ENCODE measurements at regions not wholly inside any gene's neighbourhood (a gene's known extent, or its start where the extent isn't known, plus 50 kb on each side); places are given as distances from the start of the nearest gene placed in this dataset.

DNA sequence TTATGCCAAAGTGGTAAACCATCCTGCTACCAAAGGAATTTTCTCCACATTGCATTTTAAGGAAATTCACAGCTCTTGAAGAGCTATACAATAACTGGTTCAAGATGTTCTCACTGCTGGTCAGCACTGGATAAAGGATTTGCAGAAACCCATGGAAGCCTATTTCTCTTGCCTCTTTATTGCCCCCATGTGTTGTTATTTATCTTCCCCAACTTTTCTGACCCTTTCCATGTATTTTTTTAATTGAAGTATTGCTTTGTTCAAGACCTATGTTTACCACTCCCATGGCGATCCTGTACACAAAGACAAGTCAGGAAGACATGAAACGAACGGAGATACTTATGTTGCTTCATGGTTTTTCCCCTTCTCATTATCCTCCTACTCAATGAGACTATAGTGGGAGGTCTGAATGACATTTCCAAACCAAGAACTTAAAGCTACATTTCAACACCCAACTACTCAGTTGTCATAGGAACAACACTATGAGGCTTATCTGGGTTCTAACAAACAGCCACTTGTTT lies 566.4 kb upstream of the DIPK2B start:
- peak; percentile 77 for DNase-seq

DNA sequence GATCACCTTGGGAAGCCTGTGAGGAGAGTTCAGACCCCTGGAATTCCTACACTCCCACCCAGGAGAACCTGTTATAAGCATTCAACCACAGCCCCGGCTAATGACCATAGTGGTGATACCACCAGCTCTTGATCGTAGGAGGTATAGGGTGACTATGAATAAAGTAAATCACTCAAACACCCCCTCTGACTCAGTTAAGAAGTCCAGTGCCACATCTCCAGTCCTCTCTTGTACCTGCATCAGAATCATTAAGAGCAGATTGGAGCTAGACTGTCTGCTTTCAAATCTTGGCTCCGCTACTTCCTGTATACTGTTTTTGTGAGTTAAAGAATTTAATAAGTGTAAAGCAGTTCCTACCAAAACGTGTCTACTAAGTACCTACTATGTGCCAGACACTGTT lies 565.1 kb upstream of the DIPK2B start:
- DNase-seq, result no peak

DNA sequence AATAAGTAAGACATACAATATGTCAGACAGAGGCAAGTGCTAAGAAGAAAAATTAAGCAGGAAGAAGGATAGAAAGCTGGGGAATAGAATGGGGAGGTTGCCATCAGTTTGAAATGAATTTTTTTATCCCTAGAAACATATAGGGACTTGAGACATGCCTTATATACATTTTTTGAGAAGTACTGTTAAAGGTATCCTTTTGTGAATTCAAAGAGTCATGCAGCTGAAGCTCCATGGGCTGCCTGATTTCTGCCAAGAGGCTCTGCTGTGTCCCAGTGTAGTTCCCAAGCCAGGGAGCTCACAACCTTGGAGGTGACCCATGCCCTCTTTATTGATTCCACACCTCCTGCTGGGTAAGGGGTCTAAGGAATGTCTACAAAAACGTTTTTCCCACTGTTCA lies 564.6 kb upstream of the DIPK2B start:
- DNase-seq, result no peak

DNA sequence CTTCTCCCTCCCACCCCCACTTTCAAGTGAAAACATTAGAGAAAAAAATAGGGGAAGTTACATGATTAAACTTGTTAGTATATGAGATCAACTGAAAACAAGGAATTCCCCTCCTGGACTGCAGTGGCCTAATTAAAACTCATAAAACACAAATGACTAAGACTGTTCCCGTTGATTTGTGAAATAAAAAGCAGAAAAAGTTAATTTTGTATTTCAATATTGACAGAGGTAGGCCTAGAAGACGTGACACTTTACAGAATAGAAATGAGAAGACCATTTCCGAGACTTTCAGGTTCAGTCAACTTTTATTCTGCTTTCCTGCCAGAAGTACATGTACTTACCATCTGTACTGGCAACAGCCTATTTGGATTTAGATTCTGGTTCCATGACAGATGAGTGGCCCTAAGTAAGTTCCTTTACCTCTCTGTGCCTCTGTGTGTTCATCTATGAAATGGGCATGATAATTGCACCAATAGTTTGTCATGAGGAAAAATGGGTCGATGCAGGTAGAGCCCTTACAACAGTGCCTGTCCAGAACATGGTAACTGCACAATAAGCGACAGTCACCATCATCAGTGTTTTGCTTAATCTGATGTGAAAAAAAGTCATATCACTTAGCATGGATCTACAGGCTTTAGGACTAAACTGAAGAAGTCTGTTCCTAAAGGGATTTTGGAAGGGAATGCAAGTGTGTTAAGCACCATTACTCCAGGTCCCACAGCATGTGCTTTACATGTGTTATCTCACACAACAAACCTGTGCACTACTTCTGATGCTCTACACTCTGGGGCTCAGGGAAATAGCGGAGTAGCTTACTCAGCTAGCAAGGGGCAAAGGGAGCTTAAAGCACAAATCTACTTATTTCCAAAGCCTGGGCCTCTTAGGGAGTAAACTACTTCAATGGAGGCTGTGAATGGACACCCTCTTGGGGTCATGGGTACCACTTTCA lies 562.3 kb upstream of the DIPK2B start:
- peak; percentile 48 for DNase-seq

DNA sequence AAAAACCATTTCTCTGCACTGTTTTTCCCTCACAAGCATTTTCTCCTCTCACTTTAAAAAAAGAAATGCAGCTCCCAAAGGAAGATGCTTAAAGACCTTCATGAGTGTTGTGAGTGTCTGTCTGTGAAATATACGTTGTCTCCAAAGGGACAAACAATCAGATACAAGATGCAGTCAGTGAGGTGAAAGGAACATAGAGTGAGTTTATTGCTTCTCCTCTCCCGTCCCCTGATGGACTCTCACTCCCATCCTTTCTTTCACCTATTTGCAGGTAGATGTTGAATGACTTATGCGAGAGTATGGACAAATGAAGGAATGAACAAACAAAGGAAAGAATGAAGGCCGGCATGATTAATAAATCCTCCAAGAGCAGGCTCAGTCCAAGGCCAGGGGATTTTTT lies 561.2 kb upstream of the DIPK2B start:
- no peak for DNase-seq

DNA sequence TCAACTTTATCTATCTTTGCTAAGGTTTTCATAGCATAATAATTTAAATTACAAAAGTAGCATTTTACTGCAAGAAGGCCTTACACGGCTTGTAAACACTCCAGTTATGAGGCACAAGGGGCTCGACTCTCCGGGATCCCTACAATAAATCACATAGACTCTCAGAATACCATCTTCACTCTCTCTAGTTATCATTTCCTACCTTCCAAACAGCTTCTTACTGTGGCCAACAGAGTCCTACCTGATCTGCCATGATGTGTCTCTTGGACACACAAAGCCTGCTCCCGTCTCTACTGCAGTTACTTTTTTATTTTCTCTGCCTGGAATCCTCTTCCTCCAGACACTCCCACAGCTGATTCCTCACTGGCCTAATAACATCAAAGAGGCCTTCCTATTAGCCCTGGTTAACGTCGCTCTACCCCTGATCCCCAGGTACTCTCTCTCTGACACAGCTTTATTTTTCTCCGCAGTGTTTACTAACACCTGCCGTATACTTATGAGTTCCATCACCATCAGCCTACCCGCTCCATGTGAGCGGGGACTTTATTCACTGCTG lies 559.6 kb upstream of the DIPK2B start:
- DNase-seq, result no peak

DNA sequence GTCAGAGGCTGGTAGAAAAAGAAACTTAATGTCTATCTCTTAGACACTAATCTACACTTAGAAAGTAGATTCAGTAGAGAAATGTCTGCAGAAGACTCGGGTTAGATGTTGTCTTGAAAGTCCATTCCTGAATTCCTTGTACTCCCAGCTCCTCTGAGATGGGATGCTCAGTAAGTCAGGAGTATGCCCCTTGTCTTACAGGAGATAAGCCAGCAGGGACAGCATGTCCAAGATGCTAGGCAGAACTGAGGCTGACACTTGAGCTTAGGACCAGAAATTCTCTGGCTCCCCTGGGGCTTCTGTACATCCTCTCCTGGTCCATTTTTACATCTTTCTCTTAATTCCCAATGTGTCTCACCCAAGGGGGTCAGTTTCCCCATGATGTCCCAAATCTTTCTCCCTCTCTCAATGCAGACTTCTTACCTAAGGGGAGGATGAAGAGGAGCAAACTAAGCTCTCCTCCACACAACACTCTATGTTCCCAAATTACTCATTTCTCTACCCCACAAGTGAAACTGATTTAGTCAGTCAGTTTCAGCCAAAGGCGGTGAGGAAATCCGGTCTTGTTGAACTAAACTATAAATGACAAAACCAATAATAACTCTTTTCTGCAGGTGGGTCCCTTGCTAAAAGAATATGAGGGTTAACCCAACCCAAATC lies 558.2 kb upstream of the DIPK2B start:
- DNase-seq, result no peak

DNA sequence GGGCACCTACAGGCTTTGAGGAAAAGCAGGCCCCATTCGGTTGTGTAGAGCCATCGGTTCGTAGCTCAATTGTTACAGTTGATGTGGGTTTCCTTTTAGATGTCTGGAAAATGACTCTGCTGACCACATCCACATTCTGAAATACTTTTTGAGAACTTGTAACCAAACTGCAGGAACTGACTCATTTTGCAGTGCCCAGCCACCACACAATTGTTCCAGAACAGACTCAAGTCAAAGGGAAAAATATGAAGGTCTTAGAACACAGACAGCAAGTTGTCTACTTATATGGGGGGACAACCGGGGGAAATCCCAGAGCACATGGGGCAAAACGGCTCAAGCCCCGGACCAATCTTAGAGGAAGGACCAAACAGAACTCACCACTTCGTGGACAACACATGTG lies 557.6 kb upstream of the DIPK2B start:
- DNase-seq, result peak; percentile 84

DNA sequence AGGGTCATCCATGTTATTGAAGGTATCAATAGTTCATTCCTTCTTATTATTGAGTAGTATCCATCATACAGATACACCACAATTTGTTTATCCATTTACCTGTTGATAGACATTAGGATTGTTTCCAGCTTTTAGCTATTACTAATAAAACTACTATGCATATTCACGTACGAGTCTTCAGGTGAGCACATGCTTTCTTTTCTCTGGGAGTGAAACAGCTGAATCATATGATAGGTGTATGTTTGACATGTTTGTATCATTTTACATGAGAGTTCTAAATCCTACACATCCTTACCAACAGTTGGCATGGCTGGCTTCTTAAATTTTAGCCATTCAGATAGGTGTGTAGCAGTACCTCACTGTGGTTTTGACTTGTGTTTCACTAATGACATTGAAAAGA lies 556.6 kb upstream of the DIPK2B start:
- DNase-seq, result no peak

DNA sequence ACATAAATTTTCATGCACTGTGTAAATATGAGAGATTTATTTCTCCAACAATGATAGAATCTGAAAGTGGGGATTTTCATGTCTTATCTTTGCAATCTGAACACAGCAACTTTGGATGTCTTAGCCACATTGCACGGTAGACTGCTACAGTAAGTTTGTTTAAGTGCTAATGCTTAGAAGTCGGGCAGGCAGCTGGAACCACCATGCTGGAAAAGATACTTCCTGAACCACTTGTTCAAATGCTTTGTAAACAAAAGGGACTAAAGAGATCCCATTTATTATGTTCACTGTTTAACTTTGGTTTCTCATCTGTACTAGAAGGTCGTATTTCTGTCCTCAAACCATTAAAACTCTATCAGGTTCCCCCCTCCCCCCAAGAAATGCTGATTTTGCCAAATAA lies 555.9 kb upstream of the DIPK2B start:
- no peak for DNase-seq

DNA sequence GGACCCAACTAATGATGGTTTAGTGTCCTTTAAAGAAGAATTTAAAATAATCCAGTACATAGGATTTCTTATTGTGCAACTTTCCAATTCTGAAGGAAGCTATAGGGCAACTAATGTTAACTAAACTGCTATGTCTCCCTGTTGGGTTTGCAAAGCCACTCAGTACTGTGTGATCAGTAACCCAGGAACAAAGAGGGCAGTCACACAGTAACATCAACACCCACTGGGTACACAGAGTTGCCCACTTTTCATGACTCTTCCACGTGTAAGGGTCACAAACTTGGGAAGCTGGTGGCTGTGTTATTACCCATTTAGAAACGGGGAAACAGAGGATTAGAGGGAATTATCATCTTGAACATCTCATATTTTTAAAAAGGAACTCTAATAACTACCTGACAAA lies 555.0 kb upstream of the DIPK2B start:
- no peak for DNase-seq

DNA sequence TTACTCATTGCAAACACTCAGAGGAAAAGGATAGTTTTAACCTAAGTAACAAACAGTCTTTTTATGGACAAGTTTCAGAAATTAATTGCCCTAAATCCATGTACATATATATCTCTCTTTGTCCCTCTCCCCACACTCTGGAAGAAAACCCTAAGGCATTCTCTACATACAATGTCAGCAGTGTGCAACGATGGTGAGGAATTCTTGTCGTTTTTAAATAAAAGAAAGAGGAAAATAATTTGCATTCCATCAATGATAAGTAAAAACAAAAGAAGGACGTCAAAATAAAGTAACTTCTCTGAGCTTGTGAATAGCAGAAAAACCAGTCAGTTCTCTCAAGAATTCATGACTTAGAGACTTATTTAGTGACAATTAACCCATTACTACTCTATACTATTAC lies 550.5 kb upstream of the DIPK2B start:
- DNase-seq, result no peak

DNA sequence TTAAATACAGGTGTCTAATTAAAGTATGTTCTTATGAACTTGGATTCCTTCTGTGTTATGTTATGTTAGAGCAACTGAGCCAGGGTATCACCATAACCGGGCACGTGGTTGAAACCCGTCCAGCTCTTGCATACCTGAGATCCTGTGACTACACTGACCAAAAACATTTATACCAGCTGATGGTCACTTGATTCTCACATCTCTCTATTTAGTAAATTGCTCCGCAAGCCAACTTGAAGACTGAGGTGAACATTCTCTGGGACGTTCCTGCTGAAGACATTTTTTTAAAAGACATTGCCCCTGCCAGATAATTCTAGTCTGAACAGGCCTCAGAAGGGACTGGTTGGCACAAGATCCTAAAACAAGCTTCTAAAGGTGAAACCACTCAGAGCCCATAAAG lies 550.0 kb upstream of the DIPK2B start:
- no peak for DNase-seq

DNA sequence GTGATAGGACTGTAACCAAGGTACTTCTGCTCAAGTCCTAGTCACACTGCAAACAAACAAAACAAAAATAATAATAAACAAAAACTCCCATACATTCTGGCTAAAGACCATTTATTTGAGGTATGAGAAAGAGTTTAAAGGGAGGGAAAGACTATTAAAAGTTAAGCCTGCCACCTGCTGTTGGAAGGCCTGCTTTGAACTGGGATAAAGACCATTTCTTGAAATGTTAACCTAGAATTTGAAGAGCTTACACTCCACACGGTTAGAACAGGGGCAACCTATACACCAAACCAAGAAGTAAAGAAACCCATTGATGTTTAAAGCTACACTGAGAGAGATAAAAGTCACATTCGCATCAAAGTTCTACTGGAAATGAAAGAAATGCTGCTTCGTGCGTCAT lies 548.7 kb upstream of the DIPK2B start:
- DNase-seq, result peak; percentile 53

DNA sequence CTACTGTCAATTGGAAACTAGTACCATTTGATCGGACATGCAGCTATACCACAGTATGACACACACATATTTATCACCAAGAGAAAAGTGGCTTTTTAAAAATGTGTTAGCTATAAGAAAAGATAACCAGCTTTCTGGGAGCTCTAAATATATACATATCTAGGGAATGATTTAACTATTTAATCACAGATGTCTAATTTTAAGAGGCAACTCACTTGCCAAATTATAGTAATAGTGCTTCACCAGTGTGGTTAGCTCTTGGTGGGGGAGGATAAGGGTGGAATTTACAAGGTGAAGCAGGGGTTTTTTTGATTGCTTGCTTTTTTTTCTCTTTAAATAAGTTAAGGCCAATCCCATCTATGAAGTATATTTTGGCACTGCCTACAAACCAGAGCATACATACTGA lies 547.7 kb upstream of the DIPK2B start:
- peak; percentile 63 for DNase-seq

DNA sequence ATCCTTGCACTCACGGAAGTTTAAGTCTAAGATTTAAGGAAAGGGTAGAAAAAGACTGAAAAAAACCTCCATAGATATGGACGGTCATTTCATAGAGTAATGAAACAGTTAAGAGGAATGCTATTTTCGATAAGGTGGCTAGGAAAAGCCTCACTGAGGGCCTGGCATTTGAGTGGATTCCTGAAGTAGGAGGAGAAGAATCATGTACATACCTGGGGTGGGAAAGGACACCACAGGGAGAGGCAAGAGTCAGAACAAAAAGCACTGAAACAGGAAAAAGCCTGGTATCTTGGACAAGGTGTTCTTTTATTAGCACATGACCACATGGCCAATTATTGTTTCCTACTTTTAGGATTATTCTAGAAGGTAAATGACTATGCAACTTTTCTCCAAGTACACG lies 547.2 kb upstream of the DIPK2B start:
- DNase-seq, result no peak

DNA sequence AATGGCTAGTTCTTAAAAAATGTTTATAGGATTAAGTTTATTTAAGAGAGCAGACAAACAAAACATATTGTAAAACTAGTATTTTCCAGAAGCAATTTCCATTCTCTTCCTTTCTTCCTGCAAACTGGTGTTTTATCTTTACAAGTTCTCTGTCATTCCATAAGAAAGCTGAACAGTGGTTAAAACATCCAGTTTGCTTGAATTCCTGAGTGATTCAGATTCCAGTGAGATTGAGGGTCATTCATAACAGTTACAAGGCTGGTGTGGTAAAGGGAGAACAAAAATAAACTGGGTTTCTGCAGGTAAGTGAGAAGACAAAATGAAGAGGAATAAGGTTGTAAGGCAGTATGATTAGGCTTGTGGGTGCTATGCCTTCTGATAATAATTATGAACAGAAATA lies 544.8 kb upstream of the DIPK2B start:
- DNase-seq, result no peak

DNA sequence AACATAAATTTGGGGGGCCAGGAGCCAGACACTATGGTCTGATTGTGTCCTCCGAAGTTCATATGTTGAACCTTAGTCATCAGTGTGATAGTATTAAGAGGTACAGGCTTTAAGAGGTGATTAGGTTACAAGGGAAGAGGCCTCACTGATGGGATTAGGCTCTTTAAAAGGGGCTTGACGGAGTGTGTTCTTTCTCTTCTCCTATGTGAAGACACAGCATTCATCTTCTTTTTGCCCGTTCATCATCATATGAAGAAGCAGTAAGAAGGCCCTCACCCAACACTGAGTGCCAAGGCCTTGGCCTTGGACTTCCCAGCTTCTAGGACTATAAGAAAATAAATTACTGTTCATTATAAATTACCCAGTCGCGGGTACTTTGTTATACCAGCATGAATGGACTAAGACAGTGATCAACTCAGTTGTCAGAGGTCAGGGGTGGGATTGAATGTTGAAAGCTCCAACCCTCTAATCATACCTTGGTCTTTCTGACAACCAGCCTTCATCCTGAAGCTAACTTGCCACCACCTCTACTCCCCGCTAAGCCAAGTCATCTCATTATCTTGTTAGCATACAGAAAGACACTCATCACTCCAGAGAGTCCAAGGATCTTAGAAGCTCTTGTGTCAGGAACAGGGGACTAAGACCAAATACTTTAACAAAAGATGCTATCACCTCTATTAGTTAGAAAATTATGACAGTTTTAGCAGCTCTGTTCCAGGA lies 543.4 kb upstream of the DIPK2B start:
- DNase-seq, result no peak

DNA sequence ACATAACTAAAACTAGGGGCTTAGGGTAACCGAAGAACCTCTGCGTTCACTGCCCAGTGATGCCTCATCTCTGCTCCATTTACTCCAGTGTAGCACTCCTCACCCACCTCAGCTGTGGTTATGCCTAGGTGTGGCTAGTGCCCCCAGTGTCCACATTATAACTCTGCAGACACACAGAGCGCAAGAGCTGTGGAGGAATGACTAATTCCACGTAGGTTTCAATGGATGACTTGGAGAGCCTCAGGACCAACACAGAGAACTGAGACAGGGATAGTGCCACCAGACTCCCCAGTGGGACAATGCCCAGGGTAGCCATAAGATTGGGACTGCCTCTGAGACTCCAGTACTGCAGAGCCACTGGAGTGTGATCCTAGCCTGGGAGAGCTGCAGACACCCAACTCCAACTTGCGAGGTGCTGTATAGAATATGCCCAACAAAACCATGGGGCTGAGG lies 542.4 kb upstream of the DIPK2B start:
- DNase-seq, result peak; percentile 33

DNA sequence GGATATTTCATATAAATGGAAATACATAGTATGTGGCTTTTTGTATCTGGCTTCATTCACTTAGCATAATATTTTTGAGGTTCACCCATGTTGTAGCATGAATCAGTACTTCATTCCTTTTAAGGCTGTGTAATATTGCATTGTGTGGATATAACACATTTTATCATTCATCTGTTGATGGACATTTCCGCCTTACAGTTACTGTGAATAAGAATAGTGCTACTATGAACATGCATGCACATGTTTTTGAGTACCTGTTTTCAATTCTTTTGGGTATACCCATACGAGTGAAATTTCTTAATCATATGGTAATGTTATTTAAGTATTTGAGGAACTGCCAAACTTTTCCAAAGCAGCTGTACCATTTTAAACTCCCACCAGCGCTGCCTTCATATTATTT lies 539.6 kb upstream of the DIPK2B start:
- DNase-seq, result no peak

DNA sequence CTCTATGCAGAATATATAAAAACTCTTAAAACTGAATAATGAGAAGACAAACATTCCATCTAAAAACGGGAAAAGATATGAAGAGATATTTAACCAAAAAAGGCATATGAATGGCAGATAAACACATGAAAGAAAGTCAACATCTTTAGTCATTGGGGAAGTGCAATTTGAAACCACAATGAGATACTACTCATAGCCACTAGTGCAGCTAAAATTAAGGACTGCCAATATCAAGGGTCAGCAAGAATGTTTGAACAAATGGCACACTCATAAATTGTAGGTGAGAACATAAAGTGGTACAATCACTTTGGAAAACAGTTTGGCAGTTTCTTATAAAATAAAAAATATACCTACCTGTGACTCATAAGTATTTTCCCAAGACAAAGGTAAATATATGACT lies 534.9 kb upstream of the DIPK2B start:
- DNase-seq, result no peak

DNA sequence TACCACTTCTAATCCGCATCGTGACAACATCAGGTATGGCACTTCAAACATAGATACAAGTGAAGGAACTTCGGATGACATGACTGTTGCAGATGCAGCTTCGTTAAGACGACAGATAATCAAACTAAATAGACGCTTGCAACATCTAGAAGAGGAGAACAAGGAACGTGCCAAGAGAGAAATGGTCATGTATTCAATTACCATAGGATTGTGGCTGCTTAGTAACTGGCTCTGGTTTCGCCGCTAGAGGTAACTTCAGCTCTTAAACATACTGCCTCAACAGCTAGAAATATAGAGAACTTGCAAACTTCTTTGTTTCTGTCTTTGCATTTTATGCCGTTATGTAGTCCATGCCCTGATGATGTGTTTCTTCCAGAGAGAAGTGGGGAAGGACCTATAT lies 530.8 kb upstream of the DIPK2B start:
- no peak for DNase-seq

DNA sequence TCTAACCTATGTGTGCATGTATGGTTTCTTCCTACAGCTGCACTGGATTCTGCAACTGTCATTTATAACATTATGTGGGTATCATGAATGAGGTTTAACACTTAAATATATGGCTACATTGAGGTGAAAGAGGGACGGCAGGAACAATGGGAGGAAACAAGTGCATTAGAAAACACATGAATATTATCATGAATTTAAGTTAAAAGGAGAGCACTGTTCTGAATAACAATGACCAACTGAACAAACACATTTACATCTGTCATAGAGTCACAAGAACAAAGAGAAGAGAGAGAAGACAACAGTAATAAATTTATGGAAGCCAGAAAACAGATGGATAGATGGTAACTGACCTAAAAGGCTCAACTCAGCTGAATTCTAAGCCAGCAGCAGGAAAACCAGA lies 527.1 kb upstream of the DIPK2B start:
- DNase-seq, result no peak

Data from hematopoietic multipotent progenitor cell treated with erythropoietin and hydrocortisone succinate and interleukin-3 and kit ligand, for 4 days (in vitro differentiated cells).